ENCODE measurements at regions not wholly inside any gene's neighbourhood (a gene's known extent, or its start where the extent isn't known, plus 50 kb on each side); places are given as distances from the start of the nearest gene placed in this dataset.

GRCh38 chr18:76113101-76113500, 381.9 kb downstream of the ZNF516 start:
- H3K27ac ChIP-seq (ENCODE audit: low read depth in 2 of 2, low read length in 2 of 2) = no peak overlapping the region
- no peak for FAIRE-seq

GRCh38 chr18:76102626-76103025, 392.4 kb downstream of the ZNF516 start:
- Histone ChIP-seq H3K9me3 (ENCODE audit: control insufficient read depth in 2 of 3, insufficient read depth in 1 of 3, low read length in 3 of 3) (peaks cover 0 to 4% (median 0%) of the 10 kb centered on the region in 3 donors), H3K27me3 (ENCODE audit: control insufficient read depth, insufficient read depth, low read length) (no peaks in the 10 kb centered on the region), H3K9ac (ENCODE audit: low read length in 3 of 3) (no peak overlapping the region), H3K36me3 (ENCODE audit: control insufficient read depth in 2 of 3, insufficient read depth in 3 of 3, low read length in 3 of 3) (no peaks in the 10 kb centered on the region), H3K27ac (ENCODE audit: low read depth in 2 of 2, low read length in 2 of 2) (no peak overlapping the region), H3K4me3 (ENCODE audit: low read length in 3 of 3) (no peak overlapping the region), H3K4me1 (ENCODE audit: control insufficient read depth in 2 of 3, insufficient read depth in 2 of 3, low read depth in 1 of 3, low read length in 3 of 3) (no peaks in the 10 kb centered on the region)
- FAIRE-seq (no peak), DNase-seq (no peak)
- no peak for TF ChIP-seq CTCF (IDR thresholded peaks at IDR 0.05; ENCODE audit: borderline replicate concordance, extremely low read depth, insufficient read depth)
- intact Hi-C loops (cut with DNase I) = no loop called here

More at GRCh38 chr18:76113101-76113500, 381.9 kb downstream of the ZNF516 start:
- H3K36me3 ChIP-seq (ENCODE audit: control insufficient read depth in 2 of 3, insufficient read depth in 3 of 3, low read length in 3 of 3) = no peaks in the 10 kb centered on the region
- DNase-seq = peak in 3 of 5 donors; percentile 9 to 34 (median 17)
- intact Hi-C loops (cut with DNase I) = no loop called here
- no peak for TF ChIP-seq CTCF (IDR thresholded peaks at IDR 0.05; ENCODE audit: borderline replicate concordance, extremely low read depth, insufficient read depth)
- no peaks in the 10 kb centered on the region for H3K9me3 ChIP-seq (ENCODE audit: control insufficient read depth in 2 of 3, insufficient read depth in 1 of 3, low read length in 3 of 3)
- H3K4me3 ChIP-seq (ENCODE audit: low read length in 3 of 3) = no peak overlapping the region
- no peaks in the 10 kb centered on the region for H3K27me3 ChIP-seq (ENCODE audit: control insufficient read depth, insufficient read depth, low read length)
- H3K9ac ChIP-seq (ENCODE audit: low read length in 3 of 3) = no peak overlapping the region
- H3K4me1 ChIP-seq (ENCODE audit: control insufficient read depth in 2 of 3, insufficient read depth in 2 of 3, low read depth in 1 of 3, low read length in 3 of 3) = no peaks in the 10 kb centered on the region

GRCh38 chr18:76102156-76102555, 392.9 kb downstream of the ZNF516 start:
- Histone ChIP-seq H3K27me3 (ENCODE audit: control insufficient read depth, insufficient read depth, low read length) (no peaks in the 10 kb centered on the region), H3K36me3 (ENCODE audit: control insufficient read depth in 2 of 3, insufficient read depth in 3 of 3, low read length in 3 of 3) (no peaks in the 10 kb centered on the region), H3K9ac (ENCODE audit: low read length in 3 of 3) (no peak overlapping the region), H3K4me1 (ENCODE audit: control insufficient read depth in 2 of 3, insufficient read depth in 2 of 3, low read depth in 1 of 3, low read length in 3 of 3) (no peaks in the 10 kb centered on the region), H3K4me3 (ENCODE audit: low read length in 3 of 3) (no peak overlapping the region), H3K9me3 (ENCODE audit: control insufficient read depth in 2 of 3, insufficient read depth in 1 of 3, low read length in 3 of 3) (peaks cover 0 to 4% (median 0%) of the 10 kb centered on the region in 3 donors), H3K27ac (ENCODE audit: low read depth in 2 of 2, low read length in 2 of 2) (no peak overlapping the region)
- TF ChIP-seq CTCF (IDR thresholded peaks at IDR 0.05; ENCODE audit: borderline replicate concordance, extremely low read depth, insufficient read depth) = no peak
- intact Hi-C loops (cut with DNase I) = no loop called here
- DNase-seq (no peak), FAIRE-seq (no peak)

- no peak for FAIRE-seq
- DNase-seq = no peak
- H3K4me3 ChIP-seq (ENCODE audit: low read length in 3 of 3) = no peak overlapping the region
- no peak overlapping the region for H3K9ac ChIP-seq (ENCODE audit: low read length in 3 of 3)
- H3K27me3 ChIP-seq (ENCODE audit: control insufficient read depth, insufficient read depth, low read length) = no peaks in the 10 kb centered on the region
- H3K27ac ChIP-seq (ENCODE audit: low read depth in 2 of 2, low read length in 2 of 2) = no peak overlapping the region
- H3K36me3 ChIP-seq (ENCODE audit: control insufficient read depth in 2 of 3, insufficient read depth in 3 of 3, low read length in 3 of 3) = no peaks in the 10 kb centered on the region
- TF ChIP-seq CTCF (IDR thresholded peaks at IDR 0.05; ENCODE audit: borderline replicate concordance, extremely low read depth, insufficient read depth) = no peak
- H3K9me3 ChIP-seq (ENCODE audit: control insufficient read depth in 2 of 3, insufficient read depth in 1 of 3, low read length in 3 of 3) = peaks cover 0 to 4% (median 0%) of the 10 kb centered on the region in 3 donors
- H3K4me1 ChIP-seq (ENCODE audit: control insufficient read depth in 2 of 3, insufficient read depth in 2 of 3, low read depth in 1 of 3, low read length in 3 of 3) = no peaks in the 10 kb centered on the region
- intact Hi-C loops (cut with DNase I) = no loop called here
Measured at GRCh38 chr18:76099931-76100457, 395.0 kb downstream of the ZNF516 start.

All from kidney (tissue), 13 donors.